Activated T-helper 17 cell treated with anti-CD3 and anti-CD28 coated beads, Interleukin-2, amount 50 U/mL, for 72 hours (primary cell): ENCODE measurements at regions not wholly inside any gene's neighbourhood (a gene's known extent, or its start where the extent isn't known, plus 50 kb on each side); places are given as distances from the start of the nearest gene placed in this dataset.

ENCODE experiments used
- ATAC-seq: fragments of 150-1000 bp; cut with Tn5 transposase; replicated peaks from 2 replicates; pipeline ENCODE4 v1.10.0; 2021; ENCODE audit warnings: mild to moderate bottlenecking, moderate library complexity
- H3K27ac Mint-ChIP-seq: one replicate; pipeline ENCODE4 v1.8.0; 2022; ENCODE audit warnings: mixed read lengths
- H3K27me3 Mint-ChIP-seq: one replicate; pipeline ENCODE4 v1.8.0; 2022; ENCODE audit warnings: mixed read lengths
- H3K36me3 Mint-ChIP-seq: one replicate; pipeline ENCODE4 v1.8.0; 2022; ENCODE audit warnings: low read depth, mild to moderate bottlenecking, mixed read lengths
- H3K4me1 Mint-ChIP-seq: one replicate; pipeline ENCODE4 v1.8.0; 2022; ENCODE audit warnings: mixed read lengths
- H3K4me3 Mint-ChIP-seq: one replicate; pipeline ENCODE4 v1.8.0; 2022; ENCODE audit warnings: mild to moderate bottlenecking, mixed read lengths
- H3K9me3 Mint-ChIP-seq: one replicate; pipeline ENCODE4 v1.8.0; 2022; ENCODE audit warnings: mixed read lengths

- H3K4me1 Mint-ChIP-seq: no peaks in the 10 kb centered on the region
- H3K36me3 Mint-ChIP-seq: no peaks in the 10 kb centered on the region
- H3K4me3 Mint-ChIP-seq: no peak overlapping the region
- peaks cover 8% of the 10 kb centered on the region for H3K9me3 Mint-ChIP-seq
- no peaks in the 10 kb centered on the region for H3K27me3 Mint-ChIP-seq
- no peak for ATAC-seq
- no peak overlapping the region for H3K27ac Mint-ChIP-seq
Measured at GRCh38 chr4:66252291-66252690, 582.0 kb upstream of the EPHA5 start.

GRCh38 chr4:66246643-66247042, 576.4 kb upstream of the EPHA5 start:
- peaks cover 20% of the 10 kb centered on the region for H3K9me3 Mint-ChIP-seq
- no peaks in the 10 kb centered on the region for H3K36me3 Mint-ChIP-seq
- no peak for ATAC-seq
- no peaks in the 10 kb centered on the region for H3K4me1 Mint-ChIP-seq
- no peak overlapping the region for H3K4me3 Mint-ChIP-seq
- H3K27ac Mint-ChIP-seq: no peak overlapping the region
- H3K27me3 Mint-ChIP-seq: no peaks in the 10 kb centered on the region

- ATAC-seq: no peak
- Mint-ChIP-seq H3K9me3 (peaks cover 14% of the 10 kb centered on the region), H3K4me1 (no peaks in the 10 kb centered on the region), H3K27ac (no peak overlapping the region), H3K4me3 (no peak overlapping the region), H3K36me3 (no peaks in the 10 kb centered on the region), H3K27me3 (no peaks in the 10 kb centered on the region)
Measured at GRCh38 chr4:66235876-66236275, 565.6 kb upstream of the EPHA5 start.

GRCh38 chr4:66229885-66230284, 559.6 kb upstream of the EPHA5 start:
- H3K27me3 Mint-ChIP-seq: no peaks in the 10 kb centered on the region

GRCh38 chr4:66225539-66225938, 555.2 kb upstream of the EPHA5 start:
- no peaks in the 10 kb centered on the region for H3K4me1 Mint-ChIP-seq
- H3K27ac Mint-ChIP-seq: no peak overlapping the region

More at GRCh38 chr4:66229885-66230284, 559.6 kb upstream of the EPHA5 start:
- Mint-ChIP-seq H3K36me3 (no peaks in the 10 kb centered on the region), H3K4me3 (no peak overlapping the region), H3K9me3 (peaks cover 4% of the 10 kb centered on the region), H3K4me1 (no peaks in the 10 kb centered on the region), H3K27ac (no peak overlapping the region)
- ATAC-seq: no peak

GRCh38 chr4:66223068-66223703, 552.9 kb upstream of the EPHA5 start:
- Mint-ChIP-seq H3K4me1 (no peaks in the 10 kb centered on the region), H3K27ac (no peak overlapping the region), H3K36me3 (no peaks in the 10 kb centered on the region), H3K9me3 (peaks cover 14% of the 10 kb centered on the region), H3K27me3 (no peaks in the 10 kb centered on the region), H3K4me3 (no peak overlapping the region)
- no peak for ATAC-seq

More at GRCh38 chr4:66225539-66225938, 555.2 kb upstream of the EPHA5 start:
- ATAC-seq: no peak
- H3K4me3 Mint-ChIP-seq: no peak overlapping the region
- peaks cover 12% of the 10 kb centered on the region for H3K9me3 Mint-ChIP-seq
- H3K36me3 Mint-ChIP-seq: no peaks in the 10 kb centered on the region
- no peaks in the 10 kb centered on the region for H3K27me3 Mint-ChIP-seq

GRCh38 chr4:66219401-66219800, 549.1 kb upstream of the EPHA5 start:
- Mint-ChIP-seq H3K36me3 (no peaks in the 10 kb centered on the region), H3K27me3 (no peaks in the 10 kb centered on the region), H3K27ac (no peak overlapping the region), H3K4me1 (no peaks in the 10 kb centered on the region), H3K4me3 (no peak overlapping the region), H3K9me3 (peaks cover 19% of the 10 kb centered on the region)
- ATAC-seq: no peak

- H3K27ac Mint-ChIP-seq: no peak overlapping the region
Measured at GRCh38 chr4:66216252-66216651, 546.0 kb upstream of the EPHA5 start.

GRCh38 chr4:66212489-66212888, 542.2 kb upstream of the EPHA5 start:
- peaks cover 13% of the 10 kb centered on the region for H3K9me3 Mint-ChIP-seq
- no peak for ATAC-seq

More at GRCh38 chr4:66216252-66216651, 546.0 kb upstream of the EPHA5 start:
- H3K36me3 Mint-ChIP-seq: no peaks in the 10 kb centered on the region
- H3K4me3 Mint-ChIP-seq: no peak overlapping the region
- H3K4me1 Mint-ChIP-seq: no peaks in the 10 kb centered on the region
- H3K27me3 Mint-ChIP-seq: no peaks in the 10 kb centered on the region
- H3K9me3 Mint-ChIP-seq: peaks cover 10% of the 10 kb centered on the region
- no peak for ATAC-seq

GRCh38 chr4:66204534-66205247, 534.4 kb upstream of the EPHA5 start:
- no peak overlapping the region for H3K27ac Mint-ChIP-seq
- H3K4me1 Mint-ChIP-seq: no peaks in the 10 kb centered on the region
- H3K4me3 Mint-ChIP-seq: no peak overlapping the region
- peaks cover 4% of the 10 kb centered on the region for H3K9me3 Mint-ChIP-seq
- no peaks in the 10 kb centered on the region for H3K27me3 Mint-ChIP-seq
- no peak for ATAC-seq
- H3K36me3 Mint-ChIP-seq: no peaks in the 10 kb centered on the region

More at GRCh38 chr4:66212489-66212888, 542.2 kb upstream of the EPHA5 start:
- Mint-ChIP-seq H3K4me1 (no peaks in the 10 kb centered on the region), H3K36me3 (no peaks in the 10 kb centered on the region), H3K4me3 (no peak overlapping the region), H3K27ac (no peak overlapping the region), H3K27me3 (no peaks in the 10 kb centered on the region)

- H3K36me3 Mint-ChIP-seq: no peaks in the 10 kb centered on the region
- H3K27ac Mint-ChIP-seq: no peak overlapping the region
- no peak for ATAC-seq
- no peaks in the 10 kb centered on the region for H3K4me1 Mint-ChIP-seq
- no peaks in the 10 kb centered on the region for H3K27me3 Mint-ChIP-seq
- H3K9me3 Mint-ChIP-seq: peaks cover under 1% of the 10 kb centered on the region
- no peak overlapping the region for H3K4me3 Mint-ChIP-seq
Measured at GRCh38 chr4:66202870-66203269, 532.6 kb upstream of the EPHA5 start.

- Mint-ChIP-seq H3K27me3 (no peaks in the 10 kb centered on the region), H3K9me3 (no peaks in the 10 kb centered on the region), H3K36me3 (no peaks in the 10 kb centered on the region), H3K27ac (no peak overlapping the region), H3K4me1 (no peaks in the 10 kb centered on the region), H3K4me3 (no peak overlapping the region)
- no peak for ATAC-seq
Measured at GRCh38 chr4:66197451-66197850, 527.2 kb upstream of the EPHA5 start.

- Mint-ChIP-seq H3K27ac (no peak overlapping the region), H3K27me3 (no peaks in the 10 kb centered on the region), H3K9me3 (no peaks in the 10 kb centered on the region), H3K4me3 (no peak overlapping the region), H3K36me3 (no peaks in the 10 kb centered on the region), H3K4me1 (no peaks in the 10 kb centered on the region)
- no peak for ATAC-seq
Measured at GRCh38 chr4:66193487-66193886, 523.2 kb upstream of the EPHA5 start.

- no peak overlapping the region for H3K27ac Mint-ChIP-seq
- peaks cover 3% of the 10 kb centered on the region for H3K9me3 Mint-ChIP-seq
- H3K27me3 Mint-ChIP-seq: no peaks in the 10 kb centered on the region
- no peaks in the 10 kb centered on the region for H3K4me1 Mint-ChIP-seq
- ATAC-seq: no peak
- H3K4me3 Mint-ChIP-seq: no peak overlapping the region
- H3K36me3 Mint-ChIP-seq: no peaks in the 10 kb centered on the region
Measured at GRCh38 chr4:66187175-66187720, 517.0 kb upstream of the EPHA5 start.

GRCh38 chr4:66186095-66186494, 515.8 kb upstream of the EPHA5 start:
- H3K4me1 Mint-ChIP-seq: no peaks in the 10 kb centered on the region
- no peaks in the 10 kb centered on the region for H3K27me3 Mint-ChIP-seq
- H3K4me3 Mint-ChIP-seq: no peak overlapping the region
- H3K36me3 Mint-ChIP-seq: no peaks in the 10 kb centered on the region
- ATAC-seq: no peak
- H3K27ac Mint-ChIP-seq: no peak overlapping the region
- H3K9me3 Mint-ChIP-seq: peaks cover 10% of the 10 kb centered on the region
